ENCODE measurements at regions not wholly inside any gene's neighbourhood (a gene's known extent, or its start where the extent isn't known, plus 50 kb on each side); places are given as distances from the start of the nearest gene placed in this dataset.

- 69 to 73% methylated on average over 5 of the region's 5 CpGs for WGBS, 2 donors
- Histone ChIP-seq H3K9me3 (ENCODE audit: control insufficient read depth in 2 of 2, insufficient read depth in 1 of 2, low read depth in 1 of 2, low read length in 1 of 2) (peaks cover 0 to 2% of the 10 kb centered on the region in 2 donors), H3K27me3 (ENCODE audit: control insufficient read depth in 1 of 2, insufficient read depth in 2 of 2, low read length in 2 of 2) (no peaks in the 10 kb centered on the region), H3K4me3 (ENCODE audit: low read depth in 1 of 2, low read length in 2 of 2) (no peak overlapping the region), H3K27ac (ENCODE audit: low read depth in 2 of 2, low read length in 1 of 2) (no peak overlapping the region), H3K36me3 (ENCODE audit: control insufficient read depth in 2 of 2, insufficient read depth in 2 of 2, low read length in 1 of 2) (no peaks in the 10 kb centered on the region), H3K4me1 (ENCODE audit: control insufficient read depth in 2 of 2, insufficient read depth in 2 of 2, low read length in 1 of 2) (no peaks in the 10 kb centered on the region)
Measured at GRCh38 chr3:89966877-89967665, 859.6 kb downstream of the EPHA3 start.

DNA sequence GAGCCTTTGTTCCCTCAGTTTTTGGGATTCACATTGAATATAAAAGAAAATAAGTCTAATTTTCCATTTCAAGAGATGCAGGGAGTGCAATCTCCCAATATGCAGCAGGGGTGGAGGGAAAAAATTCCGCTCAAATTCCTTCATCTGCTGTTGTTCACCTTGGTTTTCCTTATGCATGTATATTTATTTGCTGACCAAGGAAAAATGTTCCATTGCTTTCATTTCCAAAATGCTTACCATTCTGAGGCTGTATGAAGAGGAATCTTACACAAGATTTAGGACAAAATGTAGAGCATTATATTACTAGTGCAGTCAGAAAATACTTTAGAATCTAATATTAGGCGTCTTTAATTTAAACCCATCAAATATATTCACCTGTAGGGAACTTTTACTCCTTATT is 863.9 kb downstream of the EPHA3 start:
- H3K4me1 ChIP-seq (ENCODE audit: control insufficient read depth in 2 of 2, insufficient read depth in 2 of 2, low read length in 1 of 2), result no peaks in the 10 kb centered on the region
- no peak overlapping the region for H3K4me3 ChIP-seq (ENCODE audit: low read depth in 1 of 2, low read length in 2 of 2)
- peaks cover 0 to 1% of the 10 kb centered on the region in 2 donors for H3K9me3 ChIP-seq (ENCODE audit: control insufficient read depth in 2 of 2, insufficient read depth in 1 of 2, low read depth in 1 of 2, low read length in 1 of 2)
- H3K27ac ChIP-seq (ENCODE audit: low read depth in 2 of 2, low read length in 1 of 2), result no peak overlapping the region
- no peaks in the 10 kb centered on the region for H3K36me3 ChIP-seq (ENCODE audit: control insufficient read depth in 2 of 2, insufficient read depth in 2 of 2, low read length in 1 of 2)
- 85 to 87% methylated on average over 2 of the region's 2 CpGs for WGBS, 2 donors
- no peaks in the 10 kb centered on the region for H3K27me3 ChIP-seq (ENCODE audit: control insufficient read depth in 1 of 2, insufficient read depth in 2 of 2, low read length in 2 of 2)

GRCh38 chr3:89973156-89973555 is 865.7 kb downstream of the EPHA3 start:
- no peaks in the 10 kb centered on the region for H3K36me3 ChIP-seq (ENCODE audit: control insufficient read depth in 2 of 2, insufficient read depth in 2 of 2, low read length in 1 of 2)
- no peaks in the 10 kb centered on the region for H3K9me3 ChIP-seq (ENCODE audit: control insufficient read depth in 2 of 2, insufficient read depth in 1 of 2, low read depth in 1 of 2, low read length in 1 of 2)
- no peaks in the 10 kb centered on the region for H3K4me1 ChIP-seq (ENCODE audit: control insufficient read depth in 2 of 2, insufficient read depth in 2 of 2, low read length in 1 of 2)
- no peak overlapping the region for H3K4me3 ChIP-seq (ENCODE audit: low read depth in 1 of 2, low read length in 2 of 2)
- H3K27me3 ChIP-seq (ENCODE audit: control insufficient read depth in 1 of 2, insufficient read depth in 2 of 2, low read length in 2 of 2), result no peaks in the 10 kb centered on the region
- H3K27ac ChIP-seq (ENCODE audit: low read depth in 2 of 2, low read length in 1 of 2), result no peak overlapping the region
- 83 to 93% methylated on average over 2 of the region's 2 CpGs for WGBS, 2 donors

GRCh38 chr3:89974903-89975519 is 867.6 kb downstream of the EPHA3 start:
- Histone ChIP-seq H3K27ac (ENCODE audit: low read depth in 2 of 2, low read length in 1 of 2) (no peak overlapping the region), H3K27me3 (ENCODE audit: control insufficient read depth in 1 of 2, insufficient read depth in 2 of 2, low read length in 2 of 2) (no peaks in the 10 kb centered on the region), H3K4me1 (ENCODE audit: control insufficient read depth in 2 of 2, insufficient read depth in 2 of 2, low read length in 1 of 2) (no peaks in the 10 kb centered on the region), H3K36me3 (ENCODE audit: control insufficient read depth in 2 of 2, insufficient read depth in 2 of 2, low read length in 1 of 2) (no peaks in the 10 kb centered on the region), H3K9me3 (ENCODE audit: control insufficient read depth in 2 of 2, insufficient read depth in 1 of 2, low read depth in 1 of 2, low read length in 1 of 2) (no peaks in the 10 kb centered on the region), H3K4me3 (ENCODE audit: low read depth in 1 of 2, low read length in 2 of 2) (no peak overlapping the region)
- 68 to 69% methylated on average over 5 of the region's 5 CpGs for WGBS, 2 donors

GRCh38 chr3:89983449-89983848 is 876.0 kb downstream of the EPHA3 start:
- Histone ChIP-seq H3K9me3 (ENCODE audit: control insufficient read depth in 2 of 2, insufficient read depth in 1 of 2, low read depth in 1 of 2, low read length in 1 of 2) (no peaks in the 10 kb centered on the region), H3K4me1 (ENCODE audit: control insufficient read depth in 2 of 2, insufficient read depth in 2 of 2, low read length in 1 of 2) (no peaks in the 10 kb centered on the region), H3K36me3 (ENCODE audit: control insufficient read depth in 2 of 2, insufficient read depth in 2 of 2, low read length in 1 of 2) (no peaks in the 10 kb centered on the region), H3K27me3 (ENCODE audit: control insufficient read depth in 1 of 2, insufficient read depth in 2 of 2, low read length in 2 of 2) (no peaks in the 10 kb centered on the region), H3K4me3 (ENCODE audit: low read depth in 1 of 2, low read length in 2 of 2) (no peak overlapping the region), H3K27ac (ENCODE audit: low read depth in 2 of 2, low read length in 1 of 2) (no peak overlapping the region)
- 83 to 89% methylated on average over 2 of the region's 2 CpGs for WGBS, 2 donors

DNA sequence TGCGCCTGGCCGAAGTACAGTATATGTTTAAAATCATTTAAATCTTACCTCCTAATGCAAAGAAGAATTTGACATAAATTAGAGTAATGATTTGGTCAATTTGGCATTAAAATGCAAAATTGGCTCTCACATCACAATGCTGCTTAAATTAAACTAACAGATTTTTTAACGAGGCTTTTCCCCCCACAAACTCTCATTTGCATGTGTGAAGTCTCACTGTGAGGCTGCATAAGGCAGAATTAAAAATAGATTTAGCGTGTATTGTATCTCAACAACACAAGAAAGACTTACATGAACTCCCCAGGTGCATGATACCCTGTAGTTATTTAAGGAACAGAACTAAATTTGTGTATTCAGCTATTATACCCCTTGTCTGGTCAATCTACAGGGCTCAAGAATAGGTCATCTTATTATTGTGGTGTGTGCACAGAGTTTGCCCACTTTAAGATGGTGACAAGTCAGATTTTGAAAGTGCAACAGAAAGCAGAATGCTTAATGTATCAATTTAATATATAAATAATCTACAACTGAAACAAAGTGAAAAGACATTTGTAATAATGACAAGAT is 897.9 kb downstream of the EPHA3 start:
- WGBS, 2 donors, result 81 to 82% methylated on average over 4 of the region's 4 CpGs
- H3K9me3 ChIP-seq (ENCODE audit: control insufficient read depth in 2 of 2, insufficient read depth in 1 of 2, low read depth in 1 of 2, low read length in 1 of 2), result no peaks in the 10 kb centered on the region
- H3K27me3 ChIP-seq (ENCODE audit: control insufficient read depth in 1 of 2, insufficient read depth in 2 of 2, low read length in 2 of 2), result no peaks in the 10 kb centered on the region

GRCh38 chr3:90007778-90008499 is 900.5 kb downstream of the EPHA3 start:
- WGBS, 2 donors, result 51 to 54% methylated on average over 3 of the region's 3 CpGs

More for the DNA sequence above, 897.9 kb downstream of the EPHA3 start:
- Histone ChIP-seq H3K36me3 (ENCODE audit: control insufficient read depth in 2 of 2, insufficient read depth in 2 of 2, low read length in 1 of 2) (no peaks in the 10 kb centered on the region), H3K27ac (ENCODE audit: low read depth in 2 of 2, low read length in 1 of 2) (no peak overlapping the region), H3K4me1 (ENCODE audit: control insufficient read depth in 2 of 2, insufficient read depth in 2 of 2, low read length in 1 of 2) (no peaks in the 10 kb centered on the region), H3K4me3 (ENCODE audit: low read depth in 1 of 2, low read length in 2 of 2) (no peak overlapping the region)

DNA sequence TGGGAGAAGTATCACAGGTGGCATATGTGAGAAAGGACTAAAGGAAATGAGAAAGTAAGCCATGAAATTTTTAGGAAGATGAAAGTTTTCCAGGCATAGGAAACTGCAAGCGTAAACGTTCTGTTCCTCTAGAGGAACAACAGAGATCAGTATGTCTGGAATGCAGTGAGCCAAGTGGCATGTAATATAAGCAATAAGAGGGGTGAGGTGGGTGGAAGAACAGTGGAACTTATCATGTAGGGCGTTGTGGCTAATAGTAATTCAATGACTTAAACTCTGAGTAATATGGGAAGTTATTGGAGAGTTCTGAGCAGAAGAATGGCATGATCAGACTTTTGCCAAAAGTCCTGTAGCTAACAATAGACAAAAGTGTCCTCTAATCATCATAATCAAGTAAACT is 902.9 kb downstream of the EPHA3 start:
- H3K4me3 ChIP-seq (ENCODE audit: low read depth in 1 of 2, low read length in 2 of 2), result no peak overlapping the region
- no peak overlapping the region for H3K27ac ChIP-seq (ENCODE audit: low read depth in 2 of 2, low read length in 1 of 2)
- no peaks in the 10 kb centered on the region for H3K4me1 ChIP-seq (ENCODE audit: control insufficient read depth in 2 of 2, insufficient read depth in 2 of 2, low read length in 1 of 2)
- no peaks in the 10 kb centered on the region for H3K36me3 ChIP-seq (ENCODE audit: control insufficient read depth in 2 of 2, insufficient read depth in 2 of 2, low read length in 1 of 2)
- no peaks in the 10 kb centered on the region for H3K27me3 ChIP-seq (ENCODE audit: control insufficient read depth in 1 of 2, insufficient read depth in 2 of 2, low read length in 2 of 2)
- H3K9me3 ChIP-seq (ENCODE audit: control insufficient read depth in 2 of 2, insufficient read depth in 1 of 2, low read depth in 1 of 2, low read length in 1 of 2), result no peaks in the 10 kb centered on the region
- 31 to 33% methylated on average over 3 of the region's 3 CpGs for WGBS, 2 donors

More at GRCh38 chr3:90007778-90008499, 900.5 kb downstream of the EPHA3 start:
- Histone ChIP-seq H3K27ac (ENCODE audit: low read depth in 2 of 2, low read length in 1 of 2) (no peak overlapping the region), H3K27me3 (ENCODE audit: control insufficient read depth in 1 of 2, insufficient read depth in 2 of 2, low read length in 2 of 2) (no peaks in the 10 kb centered on the region), H3K36me3 (ENCODE audit: control insufficient read depth in 2 of 2, insufficient read depth in 2 of 2, low read length in 1 of 2) (no peaks in the 10 kb centered on the region), H3K4me3 (ENCODE audit: low read depth in 1 of 2, low read length in 2 of 2) (no peak overlapping the region), H3K4me1 (ENCODE audit: control insufficient read depth in 2 of 2, insufficient read depth in 2 of 2, low read length in 1 of 2) (no peaks in the 10 kb centered on the region), H3K9me3 (ENCODE audit: control insufficient read depth in 2 of 2, insufficient read depth in 1 of 2, low read depth in 1 of 2, low read length in 1 of 2) (no peaks in the 10 kb centered on the region)

DNA sequence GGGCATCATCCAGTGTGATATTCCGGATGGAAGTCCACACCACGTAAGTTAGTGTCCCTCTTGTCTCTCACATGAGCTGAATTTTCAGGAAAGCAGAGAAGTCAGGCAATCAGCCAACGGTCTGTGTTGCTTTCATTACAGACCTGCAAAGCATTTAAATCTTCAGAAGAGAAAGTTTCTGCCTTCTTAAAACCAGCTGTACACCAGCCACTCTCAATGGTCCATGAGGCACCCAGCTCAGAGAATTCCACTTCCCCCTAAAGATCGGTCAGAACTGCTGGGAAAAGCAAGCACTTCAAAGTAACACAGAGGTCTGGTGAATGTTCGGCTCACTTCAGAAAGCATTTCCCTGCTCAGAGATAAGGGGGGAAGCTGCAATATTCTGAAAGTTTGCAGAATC is 903.7 kb downstream of the EPHA3 start:
- no peak overlapping the region for H3K27ac ChIP-seq (ENCODE audit: low read depth in 2 of 2, low read length in 1 of 2)
- H3K36me3 ChIP-seq (ENCODE audit: control insufficient read depth in 2 of 2, insufficient read depth in 2 of 2, low read length in 1 of 2), result no peaks in the 10 kb centered on the region
- 38 to 41% methylated on average over 5 of the region's 5 CpGs for WGBS, 2 donors
- H3K27me3 ChIP-seq (ENCODE audit: control insufficient read depth in 1 of 2, insufficient read depth in 2 of 2, low read length in 2 of 2), result no peaks in the 10 kb centered on the region
- H3K9me3 ChIP-seq (ENCODE audit: control insufficient read depth in 2 of 2, insufficient read depth in 1 of 2, low read depth in 1 of 2, low read length in 1 of 2), result no peaks in the 10 kb centered on the region
- no peak overlapping the region for H3K4me3 ChIP-seq (ENCODE audit: low read depth in 1 of 2, low read length in 2 of 2)
- H3K4me1 ChIP-seq (ENCODE audit: control insufficient read depth in 2 of 2, insufficient read depth in 2 of 2, low read length in 1 of 2), result no peaks in the 10 kb centered on the region

All from esophagus (tissue), 2 donors.